ENCODE measurements at regions not wholly inside any gene's neighbourhood (a gene's known extent, or its start where the extent isn't known, plus 50 kb on each side); places are given as distances from the start of the nearest gene placed in this dataset.
A peak's percentile ranks its signal among the peaks of the same experiment; 100 is the strongest.

DNA sequence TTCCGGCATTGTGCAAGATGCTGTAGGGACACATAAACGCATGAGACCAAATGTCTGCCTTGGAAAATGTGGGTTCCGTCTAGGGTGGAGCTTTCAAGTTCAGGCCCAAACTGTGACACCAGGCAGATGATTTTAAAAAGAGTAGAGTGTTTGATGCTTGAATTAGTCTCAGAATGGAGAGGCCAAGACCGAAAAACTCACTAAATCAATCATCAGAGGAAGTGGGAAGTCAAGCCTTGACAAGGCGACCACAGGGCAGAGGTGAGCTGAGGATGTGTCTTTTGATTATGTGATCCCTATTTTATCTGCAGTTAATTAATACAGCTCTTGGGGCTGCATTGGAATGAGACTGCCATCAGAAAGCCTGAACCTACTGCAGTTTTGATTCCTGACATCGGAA is 275.4 kb downstream of the ABHD5 start:
- Histone ChIP-seq H3K79me2 (ENCODE audit: control insufficient read depth, insufficient read depth, low read length) (no peaks in the 10 kb centered on the region), H3K4me2 (ENCODE audit: control insufficient read depth, insufficient read depth) (peak overlapping the region; percentile 67), H3K9ac (ENCODE audit: control insufficient read depth, insufficient read depth, low read length) (no peak overlapping the region), H2AFZ (ENCODE audit: control insufficient read depth, low read depth, low read length) (no peak overlapping the region), H3K4me3 (peak overlapping the region; percentile 30; the same call in 1 of the 2 replicates), H3K27ac (ENCODE audit: control insufficient read depth, insufficient read depth) (no peak overlapping the region), H3K9me3 (replicated peaks; ENCODE audit: control insufficient read depth, insufficient read depth, low read length) (no peaks in the 10 kb centered on the region; the same call in 2 of the 3 replicates), H3K36me3 (ENCODE audit: control insufficient read depth in 2 of 2, insufficient read depth in 2 of 2, low read length in 1 of 2) (no peaks in the 10 kb centered on the region), H4K20me1 (ENCODE audit: control insufficient read depth, insufficient read depth) (no peaks in the 10 kb centered on the region; the same call in 1 of the 2 replicates), H3K27me3 (replicated peaks in 1 of 2; ENCODE audit: control insufficient read depth in 2 of 2, insufficient read depth in 2 of 2, low read length in 1 of 2) (peaks cover 3 to 5% of the 10 kb centered on the region in 2 experiments; a peak in 2 of 4 replicates), H3K4me1 (ENCODE audit: control insufficient read depth, insufficient read depth, low read length) (peaks cover 21% of the 10 kb centered on the region)
- ATAC-seq (peak; percentile 78), DNase-seq (ENCODE audit: low read depth, low spot score) (no peak), FAIRE-seq (peak; percentile 91)
- WGBS (ENCODE audit: insufficient coverage, insufficient replicate concordance, low lambda C conversion rate, missing lambda C conversion rate), result 15% methylated on average over 6 of the region's 6 CpGs
- RAD21 ChIA-PET (ENCODE audit: unreplicated experiment), result interaction anchor here (0.8 kb wide), 1 partner anchor 148 kb away, joined by 3 read pairs; no protein-coding TSS in a partner anchor
- no TSS peak for BruUV-seq (replicated peaks)
- TF ChIP-seq CBX3 (IDR thresholded peaks at IDR 0.05; ENCODE audit: borderline replicate concordance, low read depth) (no peak), NFIC (IDR thresholded peaks at IDR 0.05; ENCODE audit: low read depth, low read length) (0 out of 2 replicates have a peak, but pooled peaks have one; percentile 33), RAD51 (IDR thresholded peaks at IDR 0.05) (no peak), RELA (IDR thresholded peaks at IDR 0.05; ENCODE audit: borderline replicate concordance, partially characterized antibody) (no peak), IRF4 (IDR thresholded peaks at IDR 0.05; ENCODE audit: low read depth, low read length) (peak; percentile 89), PAX5 (IDR thresholded peaks at IDR 0.05; ENCODE audit: borderline replicate concordance, low read depth, low read length) (peak; percentile 85), SPI1 (IDR thresholded peaks at IDR 0.05; ENCODE audit: borderline replicate concordance, insufficient read depth, low read depth, low read length) (peak; percentile 84), BCL11A (IDR thresholded peaks at IDR 0.05; ENCODE audit: low read depth, low read length) (peak; percentile 67), SRF (IDR thresholded peaks at IDR 0.05; ENCODE audit: low read depth in 2 of 2, low read length in 2 of 2) (0 out of 4 replicates have a peak, but pooled peaks of 1 of the 2 experiments have one; percentile 23), PAX8 (IDR thresholded peaks at IDR 0.05) (no peak), JUNB (IDR thresholded peaks at IDR 0.05) (peak; percentile 68), LARP7 (IDR thresholded peaks at IDR 0.05) (no peak), RUNX3 (IDR thresholded peaks at IDR 0.05; ENCODE audit: low read length) (peak; percentile 91)
- TF ChIP-seq, protein P1, sequence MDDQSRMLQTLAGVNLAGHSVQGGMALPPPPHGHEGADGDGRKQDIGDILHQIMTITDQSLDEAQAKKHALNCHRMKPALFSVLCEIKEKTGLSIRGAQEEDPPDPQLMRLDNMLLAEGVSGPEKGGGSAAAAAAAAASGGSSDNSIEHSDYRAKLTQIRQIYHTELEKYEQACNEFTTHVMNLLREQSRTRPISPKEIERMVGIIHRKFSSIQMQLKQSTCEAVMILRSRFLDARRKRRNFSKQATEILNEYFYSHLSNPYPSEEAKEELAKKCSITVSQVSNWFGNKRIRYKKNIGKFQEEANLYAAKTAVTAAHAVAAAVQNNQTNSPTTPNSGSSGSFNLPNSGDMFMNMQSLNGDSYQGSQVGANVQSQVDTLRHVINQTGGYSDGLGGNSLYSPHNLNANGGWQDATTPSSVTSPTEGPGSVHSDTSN (IDR thresholded peaks at IDR 0.05; ENCODE audit: insufficient replicate concordance, low read depth, low read length), result no peak
- CTCF ChIA-PET, result no interaction called here
- SMC1A ChIA-PET (ENCODE audit: uncharacterized antibody, unreplicated experiment), result no interaction called here
- in situ Hi-C loops (cut with MboI) (no loop called here), intact Hi-C loops (cut with micrococcal nuclease; ENCODE audit: unreplicated experiment) (no loop called here)
- POLR2A ChIA-PET, result interaction anchor here (0.6 kb wide), 2 partner anchors 35 to 131 kb away, joined by 3 read pairs; no protein-coding TSS in a partner anchor
